ENCODE measurements at regions not wholly inside any gene's neighbourhood (a gene's known extent, or its start where the extent isn't known, plus 50 kb on each side); places are given as distances from the start of the nearest gene placed in this dataset.

DNA sequence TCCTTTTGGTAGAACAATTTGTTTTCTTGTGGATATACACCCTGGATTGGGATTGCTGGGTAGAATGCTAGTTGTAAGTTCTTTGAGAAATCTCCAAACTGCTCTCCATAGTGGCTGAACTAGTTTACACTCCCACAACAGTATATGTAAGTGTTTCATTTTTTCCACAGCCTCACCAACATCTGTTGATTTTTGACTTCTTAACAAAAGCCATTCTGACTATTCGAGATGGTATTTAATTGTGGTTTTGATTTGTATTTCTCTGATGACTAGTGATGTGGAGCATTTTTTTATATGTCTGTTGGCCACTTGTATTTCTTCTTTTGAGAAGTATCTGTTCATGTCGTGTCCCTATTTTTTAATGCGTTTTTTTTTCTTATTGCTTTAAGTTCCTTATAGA, 444.1 kb downstream of the CBLN4 start:
- no peak for DNase-seq (ENCODE audit: extremely low spot score, unreplicated experiment)
- H3K4me1 Mint-ChIP-seq (ENCODE audit: unreplicated experiment) = no peaks in the 10 kb centered on the region
- H3K9me3 Mint-ChIP-seq (ENCODE audit: unreplicated experiment) = peaks cover 53% of the 10 kb centered on the region
- H3K27me3 Mint-ChIP-seq (ENCODE audit: unreplicated experiment) = no peaks in the 10 kb centered on the region
- no peaks in the 10 kb centered on the region for H3K36me3 Mint-ChIP-seq (ENCODE audit: unreplicated experiment)
- no peak overlapping the region for H3K4me3 Mint-ChIP-seq (ENCODE audit: unreplicated experiment)
- TF ChIP-seq, protein P1, sequence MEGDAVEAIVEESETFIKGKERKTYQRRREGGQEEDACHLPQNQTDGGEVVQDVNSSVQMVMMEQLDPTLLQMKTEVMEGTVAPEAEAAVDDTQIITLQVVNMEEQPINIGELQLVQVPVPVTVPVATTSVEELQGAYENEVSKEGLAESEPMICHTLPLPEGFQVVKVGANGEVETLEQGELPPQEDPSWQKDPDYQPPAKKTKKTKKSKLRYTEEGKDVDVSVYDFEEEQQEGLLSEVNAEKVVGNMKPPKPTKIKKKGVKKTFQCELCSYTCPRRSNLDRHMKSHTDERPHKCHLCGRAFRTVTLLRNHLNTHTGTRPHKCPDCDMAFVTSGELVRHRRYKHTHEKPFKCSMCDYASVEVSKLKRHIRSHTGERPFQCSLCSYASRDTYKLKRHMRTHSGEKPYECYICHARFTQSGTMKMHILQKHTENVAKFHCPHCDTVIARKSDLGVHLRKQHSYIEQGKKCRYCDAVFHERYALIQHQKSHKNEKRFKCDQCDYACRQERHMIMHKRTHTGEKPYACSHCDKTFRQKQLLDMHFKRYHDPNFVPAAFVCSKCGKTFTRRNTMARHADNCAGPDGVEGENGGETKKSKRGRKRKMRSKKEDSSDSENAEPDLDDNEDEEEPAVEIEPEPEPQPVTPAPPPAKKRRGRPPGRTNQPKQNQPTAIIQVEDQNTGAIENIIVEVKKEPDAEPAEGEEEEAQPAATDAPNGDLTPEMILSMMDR (IDR thresholded peaks at IDR 0.05) = no peak
- no peak overlapping the region for H3K27ac Mint-ChIP-seq (ENCODE audit: unreplicated experiment)

DNA sequence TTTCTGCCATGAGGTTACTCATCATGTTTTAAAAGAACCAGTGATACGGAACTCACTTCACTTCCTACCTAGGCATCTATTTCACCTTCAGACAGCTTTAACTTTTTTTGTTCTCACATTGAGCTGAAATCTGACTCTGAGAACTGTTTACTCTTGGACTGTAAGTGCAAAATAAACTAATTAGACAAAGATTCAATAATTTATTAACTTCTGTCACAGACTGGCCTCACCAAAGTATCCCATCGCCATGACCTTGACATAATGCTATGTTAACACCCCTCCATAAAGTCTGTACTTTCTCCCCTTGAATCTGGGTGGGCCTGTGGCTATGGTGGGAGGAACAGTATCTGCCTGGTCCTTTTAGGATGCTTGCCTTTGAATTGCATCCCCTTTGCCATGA, 448.1 kb downstream of the CBLN4 start:
- Mint-ChIP-seq H3K4me1 (ENCODE audit: unreplicated experiment) (no peaks in the 10 kb centered on the region), H3K36me3 (ENCODE audit: unreplicated experiment) (no peaks in the 10 kb centered on the region), H3K4me3 (ENCODE audit: unreplicated experiment) (no peak overlapping the region), H3K27ac (ENCODE audit: unreplicated experiment) (no peak overlapping the region), H3K27me3 (ENCODE audit: unreplicated experiment) (no peaks in the 10 kb centered on the region), H3K9me3 (ENCODE audit: unreplicated experiment) (peaks cover 46% of the 10 kb centered on the region)
- TF ChIP-seq, protein P1 (IDR thresholded peaks at IDR 0.05) = no peak
- DNase-seq (ENCODE audit: extremely low spot score, unreplicated experiment) = no peak

DNA sequence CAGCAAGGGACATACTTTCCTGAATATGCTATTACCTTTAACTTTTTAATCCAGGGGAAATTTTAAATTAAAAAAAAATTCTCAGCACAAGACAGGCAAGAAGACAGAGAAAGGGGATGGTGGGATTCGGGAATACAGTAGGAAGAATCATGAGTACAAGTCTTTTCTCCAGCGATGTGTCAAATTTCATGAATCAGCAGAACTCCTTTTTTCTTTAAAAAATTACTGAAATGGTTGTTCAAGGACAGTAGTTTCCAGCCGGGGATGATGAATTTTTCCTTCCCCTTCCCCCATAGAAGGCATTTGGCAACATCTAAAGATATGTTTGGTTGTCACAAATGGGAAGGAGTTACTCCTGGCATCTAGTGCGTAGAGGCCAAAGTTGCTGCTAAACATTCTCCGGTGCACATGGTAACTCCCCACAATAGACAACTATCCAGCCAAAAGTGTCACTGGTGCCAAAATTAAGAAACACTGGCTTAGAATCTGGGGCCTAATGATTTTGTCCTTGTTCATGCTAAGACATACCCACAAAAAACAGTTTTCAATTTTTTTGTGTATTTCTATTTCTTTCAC, 450.2 kb downstream of the CBLN4 start:
- TF ChIP-seq, protein P1 (IDR thresholded peaks at IDR 0.05) = no peak
- peaks cover 41% of the 10 kb centered on the region for H3K9me3 Mint-ChIP-seq (ENCODE audit: unreplicated experiment)
- no peaks in the 10 kb centered on the region for H3K27me3 Mint-ChIP-seq (ENCODE audit: unreplicated experiment)
- no peaks in the 10 kb centered on the region for H3K36me3 Mint-ChIP-seq (ENCODE audit: unreplicated experiment)
- no peaks in the 10 kb centered on the region for H3K4me1 Mint-ChIP-seq (ENCODE audit: unreplicated experiment)
- no peak for DNase-seq (ENCODE audit: extremely low spot score, unreplicated experiment)
- no peak overlapping the region for H3K27ac Mint-ChIP-seq (ENCODE audit: unreplicated experiment)
- no peak overlapping the region for H3K4me3 Mint-ChIP-seq (ENCODE audit: unreplicated experiment)

DNA sequence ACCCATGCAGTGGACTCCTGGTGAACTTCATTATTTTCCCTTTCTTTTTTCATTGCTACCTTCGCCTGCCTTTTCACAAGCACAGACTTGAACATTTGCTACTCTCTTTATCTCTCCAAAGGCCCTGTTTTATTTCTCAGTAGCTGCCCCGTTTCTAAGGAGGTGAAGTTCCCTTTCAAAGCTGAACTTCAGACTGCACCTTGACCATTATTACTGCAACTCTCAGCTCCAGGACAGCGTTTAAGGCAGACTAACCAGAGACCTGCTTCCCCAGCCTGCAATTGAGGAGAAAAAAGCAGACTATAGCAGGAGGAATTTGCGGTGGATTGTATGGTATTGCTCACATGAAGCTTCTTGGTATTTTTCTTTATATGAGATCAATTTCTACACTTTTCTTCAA, 460.7 kb downstream of the CBLN4 start:
- Mint-ChIP-seq H3K9me3 (ENCODE audit: unreplicated experiment) (peaks cover 33% of the 10 kb centered on the region), H3K4me1 (ENCODE audit: unreplicated experiment) (no peaks in the 10 kb centered on the region), H3K36me3 (ENCODE audit: unreplicated experiment) (no peaks in the 10 kb centered on the region), H3K4me3 (ENCODE audit: unreplicated experiment) (no peak overlapping the region), H3K27ac (ENCODE audit: unreplicated experiment) (no peak overlapping the region), H3K27me3 (ENCODE audit: unreplicated experiment) (no peaks in the 10 kb centered on the region)
- TF ChIP-seq, protein P1 (IDR thresholded peaks at IDR 0.05) = no peak
- DNase-seq (ENCODE audit: extremely low spot score, unreplicated experiment) = no peak

DNA sequence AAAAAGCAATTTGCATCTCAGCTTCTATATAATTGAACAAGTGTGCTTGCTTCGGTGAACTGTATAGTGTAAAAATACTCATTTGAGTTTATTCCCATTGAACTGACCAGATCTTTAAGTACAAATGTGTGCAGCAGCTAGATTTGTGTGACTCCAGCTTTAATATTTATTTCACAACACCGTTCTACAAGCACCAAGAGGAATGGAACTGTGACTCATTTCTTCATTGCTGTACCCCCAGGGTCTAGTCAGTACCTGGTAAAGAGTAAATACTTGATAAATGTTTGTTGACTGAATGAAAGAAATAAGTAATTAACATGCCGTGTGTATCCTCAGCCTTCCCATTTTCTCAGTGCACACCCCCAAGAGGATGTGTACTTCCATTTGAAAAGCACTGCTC, 464.8 kb downstream of the CBLN4 start:
- Mint-ChIP-seq H3K27ac (ENCODE audit: unreplicated experiment) (no peak overlapping the region), H3K27me3 (ENCODE audit: unreplicated experiment) (no peaks in the 10 kb centered on the region), H3K9me3 (ENCODE audit: unreplicated experiment) (peaks cover 57% of the 10 kb centered on the region), H3K4me3 (ENCODE audit: unreplicated experiment) (no peak overlapping the region), H3K36me3 (ENCODE audit: unreplicated experiment) (no peaks in the 10 kb centered on the region), H3K4me1 (ENCODE audit: unreplicated experiment) (no peaks in the 10 kb centered on the region)
- TF ChIP-seq, protein P1 (IDR thresholded peaks at IDR 0.05) = no peak
- DNase-seq (ENCODE audit: extremely low spot score, unreplicated experiment) = no peak
